Stimulated activated CD8-positive, alpha-beta memory T cell treated with anti-CD3 and anti-CD28 coated beads, Interleukin-4, amount 100 ng/mL, for 4 hours (primary cell): ENCODE measurements at regions not wholly inside any gene's neighbourhood (a gene's known extent, or its start where the extent isn't known, plus 50 kb on each side); places are given as distances from the start of the nearest gene placed in this dataset.
"Not testable (repeated sequence)": the region's sequence is repeated elsewhere in the genome, so short reads cannot be mapped to it uniquely, and the experiment has no call there.

Experiments
- DNase-seq, 2 donors: peaks; one replicate each; pipeline ENCODE4 v3.0.0-alpha.2; 2020; ENCODE audit warnings: low read depth in 2 of 2, low spot score in 1 of 2

- DNase-seq: peak in 1 of 2 donors; percentile 22
These were observed 450.7 kb downstream of the PTPRC start for GRCh38 chr1:199089393-199090122.

- not testable (repeated sequence) for DNase-seq
These were observed 456.8 kb downstream of the PTPRC start for GRCh38 chr1:199095628-199096027.

- DNase-seq: no peak
These were observed 457.8 kb downstream of the PTPRC start for GRCh38 chr1:199096591-199096990.

- DNase-seq: no peak
These were observed 459.6 kb downstream of the PTPRC start for GRCh38 chr1:199098468-199098867.

GRCh38 chr1:199101139-199101538, 462.3 kb downstream of the PTPRC start:
- DNase-seq: no peak

DNA sequence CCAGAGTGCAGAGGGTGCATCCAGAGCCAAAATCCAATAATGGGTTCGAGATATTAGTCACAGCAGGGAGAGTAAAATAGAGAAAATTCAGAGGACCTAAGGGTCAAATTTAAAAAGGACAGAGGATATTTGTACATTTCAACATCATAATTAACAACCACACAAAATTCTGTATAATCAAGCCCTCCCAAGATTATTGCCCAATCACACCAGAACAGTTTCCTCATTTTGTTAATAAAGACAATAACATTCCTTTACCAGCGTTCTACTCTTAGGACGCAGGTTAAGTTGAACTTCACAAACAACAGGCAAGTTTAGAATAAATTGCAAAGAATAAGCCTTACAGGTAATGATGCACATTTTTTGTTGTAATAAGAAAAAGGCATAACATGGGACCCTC, 462.8 kb downstream of the PTPRC start:
- no peak for DNase-seq

DNA sequence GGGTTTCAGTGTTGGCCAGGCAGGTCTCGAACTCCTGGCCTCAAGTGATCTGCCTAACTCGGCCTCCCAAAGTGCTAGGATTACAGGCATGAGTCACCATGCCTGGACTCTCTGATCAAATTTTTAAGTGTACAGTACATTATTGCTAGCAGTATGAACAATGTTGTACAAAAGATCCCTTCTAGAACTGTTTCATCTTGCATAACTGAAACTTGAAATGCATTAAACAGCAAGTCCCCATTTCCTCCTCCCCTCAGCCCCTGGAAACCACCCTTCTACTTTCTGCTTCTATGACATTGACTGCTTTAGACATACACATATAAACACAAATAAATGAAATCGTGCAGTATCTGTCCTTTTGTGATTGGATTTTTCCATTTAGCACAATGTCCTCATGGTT, 463.4 kb downstream of the PTPRC start:
- DNase-seq: no peak

- DNase-seq: no peak
These were observed 470.3 kb downstream of the PTPRC start for GRCh38 chr1:199109160-199109559.

- no peak for DNase-seq
These were observed 473.5 kb downstream of the PTPRC start for GRCh38 chr1:199112365-199112764.

- peak; percentile 19 to 24 for DNase-seq
These were observed 474.5 kb downstream of the PTPRC start for GRCh38 chr1:199113265-199113869.

GRCh38 chr1:199116488-199116887, 477.6 kb downstream of the PTPRC start:
- DNase-seq: no peak

DNA sequence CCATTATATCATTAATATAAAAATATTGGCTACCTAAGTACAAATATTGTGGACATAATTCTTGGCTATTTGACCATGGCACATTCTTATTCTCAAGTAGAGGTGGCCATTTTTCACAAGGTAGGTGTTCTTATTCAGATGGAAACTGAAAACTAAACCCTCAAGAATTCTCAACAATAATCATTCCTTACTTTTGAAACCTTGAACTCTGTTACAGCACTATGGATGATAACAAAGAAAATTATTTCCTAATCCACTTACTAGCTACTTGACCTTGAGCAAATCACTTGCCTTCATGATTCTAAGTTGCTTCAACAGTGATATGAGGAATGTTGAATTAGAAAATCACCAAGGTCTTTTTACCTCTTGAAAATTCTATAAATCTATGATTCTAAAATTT, 482.2 kb downstream of the PTPRC start:
- no peak for DNase-seq

- DNase-seq: no peak
These were observed 483.2 kb downstream of the PTPRC start for GRCh38 chr1:199122085-199122484.

DNA sequence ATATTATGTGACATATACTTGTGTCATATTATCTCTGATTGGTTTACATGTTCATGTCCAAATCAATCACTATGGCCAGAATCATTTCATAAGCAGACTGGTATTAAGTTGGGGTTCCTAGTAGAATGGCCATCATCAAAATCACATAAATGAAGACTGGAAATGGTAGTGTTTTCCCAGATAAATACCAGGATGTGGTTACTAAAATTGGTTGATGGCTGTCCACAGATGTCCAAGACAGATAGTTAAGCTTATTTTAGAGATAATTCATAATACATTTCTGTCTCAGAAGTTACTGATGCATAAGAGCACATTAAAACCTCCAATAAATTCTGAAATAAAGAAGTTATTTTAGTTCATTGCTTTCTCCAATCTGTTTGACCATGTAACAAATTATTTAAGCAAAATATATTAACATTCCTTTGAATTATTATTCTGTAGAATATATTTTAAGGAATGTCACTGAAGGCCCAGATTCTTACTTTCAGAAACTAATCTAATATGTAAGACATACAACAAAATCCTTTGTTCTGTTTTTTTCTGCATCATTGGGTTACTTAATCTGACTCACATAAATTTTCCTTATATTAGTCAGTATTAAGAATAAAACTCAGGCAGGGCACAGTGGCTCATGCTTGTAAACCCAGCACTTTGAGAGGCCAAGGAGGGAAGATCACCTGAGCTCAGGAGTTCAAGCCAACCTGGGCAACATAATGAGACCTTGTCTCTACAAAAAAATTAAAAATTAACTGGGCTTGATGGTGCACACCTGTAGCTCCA, 483.9 kb downstream of the PTPRC start:
- no peak for DNase-seq

DNA sequence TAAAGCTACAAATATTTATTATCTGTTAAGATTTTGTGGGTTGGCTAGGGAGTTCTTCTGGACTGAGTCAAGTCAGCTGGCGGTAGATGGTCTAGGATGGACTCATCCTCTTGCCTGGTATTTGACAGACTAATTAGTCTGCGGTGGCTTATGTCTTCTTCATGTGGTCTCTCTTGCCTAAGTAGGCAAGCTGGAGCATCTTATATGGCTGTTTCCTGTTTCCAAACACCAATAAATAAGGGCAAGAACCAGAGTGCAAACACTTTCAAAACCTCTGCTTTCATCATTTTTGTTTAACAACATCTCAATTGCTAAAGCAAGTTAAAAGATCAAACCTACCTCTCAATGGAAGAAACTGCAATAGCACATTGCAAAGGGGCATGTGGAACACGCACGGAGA, 484.8 kb downstream of the PTPRC start:
- no peak for DNase-seq

- no peak for DNase-seq
These were observed 485.5 kb downstream of the PTPRC start for GRCh38 chr1:199124351-199124750.

- no peak for DNase-seq
These were observed 490.4 kb downstream of the PTPRC start for GRCh38 chr1:199129247-199129646.

GRCh38 chr1:199132006-199132405, 493.2 kb downstream of the PTPRC start:
- no peak for DNase-seq

DNA sequence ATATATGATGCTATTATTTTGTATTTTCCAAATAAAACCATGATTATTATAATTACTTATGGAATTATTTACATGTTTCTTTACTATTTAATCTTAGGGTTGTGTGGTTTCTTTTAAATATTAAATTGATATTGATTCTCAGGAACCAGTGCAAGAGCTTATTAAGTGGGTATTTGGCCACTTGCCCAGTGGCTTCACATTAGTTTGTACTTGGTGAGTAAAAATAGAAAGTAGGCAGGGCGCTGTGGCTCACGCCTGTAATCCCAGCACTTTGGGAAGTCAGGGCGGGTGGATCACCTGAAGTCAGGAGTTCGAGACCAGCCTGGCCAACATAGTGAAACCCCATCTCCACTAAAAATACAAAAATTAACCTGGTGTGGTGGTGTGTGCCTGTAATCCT, 497.1 kb downstream of the PTPRC start:
- no peak for DNase-seq

DNA sequence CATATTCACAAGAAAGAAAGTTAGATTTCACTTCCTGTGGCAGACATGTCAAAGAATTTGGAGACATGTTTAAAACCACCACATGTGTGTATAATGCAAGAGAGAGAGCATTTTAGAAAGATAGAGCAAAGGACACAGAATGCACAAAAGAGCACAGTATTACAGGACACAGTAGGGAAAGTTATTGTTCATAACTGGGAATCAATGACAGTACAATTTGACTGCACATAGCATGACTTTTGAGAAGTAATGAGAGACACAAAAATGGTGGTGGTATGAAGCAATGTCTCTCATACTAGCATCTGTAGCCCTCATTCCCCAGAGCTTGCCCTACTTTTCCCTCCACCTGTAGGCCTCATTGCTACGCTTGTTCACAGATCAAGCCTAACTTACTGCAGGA, 499.2 kb downstream of the PTPRC start:
- no peak for DNase-seq

GRCh38 chr1:199149591-199149990, 510.8 kb downstream of the PTPRC start:
- no peak for DNase-seq

DNA sequence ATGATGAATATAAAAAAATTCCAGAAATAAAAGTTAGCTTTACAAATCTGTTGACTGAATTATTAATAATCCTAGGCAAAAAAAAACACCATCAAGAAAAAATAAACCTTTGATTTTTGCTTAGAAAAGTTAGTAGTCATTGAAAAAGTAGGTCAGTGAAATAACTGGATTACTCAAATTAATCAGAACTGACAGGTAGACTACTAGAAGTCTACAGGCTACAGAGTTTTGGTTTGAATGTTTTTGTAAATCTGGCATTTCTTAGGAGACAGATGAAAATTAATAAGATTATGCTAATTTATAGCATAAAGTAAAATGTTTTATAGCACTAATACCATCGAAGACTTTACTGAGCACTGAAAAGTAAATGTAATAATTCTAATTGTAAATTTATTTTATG, 511.9 kb downstream of the PTPRC start:
- no peak for DNase-seq
